HS-5 (cell line): ENCODE measurements at regions not wholly inside any gene's neighbourhood (a gene's known extent, or its start where the extent isn't known, plus 50 kb on each side); places are given as distances from the start of the nearest gene placed in this dataset.
A peak's percentile ranks its signal among the peaks of the same experiment; 100 is the strongest.
"Not testable (repeated sequence)": the region's sequence is repeated elsewhere in the genome, so short reads cannot be mapped to it uniquely, and the experiment has no call there.

ENCODE experiments used
- DNase-seq: peaks from one replicate; pipeline ENCODE4 v3.0.0-alpha.2; 2012; ENCODE audit warnings: low read depth

GRCh38 chr5:135157421-135158313, 123.6 kb upstream of the PITX1 start:
- no peak for DNase-seq

- no peak for DNase-seq
These were observed 122.8 kb upstream of the PITX1 start for GRCh38 chr5:135156715-135157404.

GRCh38 chr5:135156337-135156714, 122.3 kb upstream of the PITX1 start:
- DNase-seq, result no peak

- no peak for DNase-seq
These were observed 121.7 kb upstream of the PITX1 start for GRCh38 chr5:135155616-135156214.

DNA sequence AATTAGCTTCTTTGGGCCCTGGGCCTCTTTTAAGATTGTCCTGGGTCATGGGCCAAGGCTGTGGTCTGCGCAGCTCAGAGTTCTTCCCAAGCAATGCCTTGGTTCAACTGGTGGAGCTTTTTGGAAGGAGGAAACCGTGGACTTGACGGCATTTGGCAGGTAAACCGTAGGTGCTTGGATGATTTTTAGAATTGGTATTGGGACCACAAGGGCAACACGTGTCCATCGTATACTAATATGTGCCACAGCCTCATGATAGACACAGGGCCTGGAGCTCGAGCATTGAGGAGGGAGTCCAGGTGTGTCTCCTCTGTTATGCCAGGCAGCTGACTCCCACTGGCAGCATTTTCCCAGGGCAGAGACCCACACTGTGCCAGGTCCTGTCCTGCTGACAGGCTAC, 120.9 kb upstream of the PITX1 start:
- no peak for DNase-seq

DNA sequence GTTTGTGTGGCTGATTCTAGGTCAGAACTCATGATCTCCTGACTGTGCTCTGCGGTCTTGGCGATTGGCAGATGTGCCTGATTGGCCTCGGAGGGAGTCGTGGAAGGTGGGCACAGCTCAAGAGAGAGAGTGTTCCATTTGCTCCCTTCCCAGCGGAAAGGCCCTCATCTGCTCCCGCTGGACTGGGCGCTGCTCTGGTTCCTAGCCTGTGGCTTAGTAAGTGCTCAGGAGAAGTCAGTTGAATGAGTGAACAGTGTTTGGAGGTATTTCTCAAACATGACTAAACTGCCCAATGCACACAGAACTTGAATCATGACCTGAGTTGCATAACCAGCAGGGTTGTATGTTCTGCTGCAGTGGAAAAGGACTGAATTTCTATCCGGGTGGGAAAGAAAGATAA, 120.2 kb upstream of the PITX1 start:
- DNase-seq, result no peak

DNA sequence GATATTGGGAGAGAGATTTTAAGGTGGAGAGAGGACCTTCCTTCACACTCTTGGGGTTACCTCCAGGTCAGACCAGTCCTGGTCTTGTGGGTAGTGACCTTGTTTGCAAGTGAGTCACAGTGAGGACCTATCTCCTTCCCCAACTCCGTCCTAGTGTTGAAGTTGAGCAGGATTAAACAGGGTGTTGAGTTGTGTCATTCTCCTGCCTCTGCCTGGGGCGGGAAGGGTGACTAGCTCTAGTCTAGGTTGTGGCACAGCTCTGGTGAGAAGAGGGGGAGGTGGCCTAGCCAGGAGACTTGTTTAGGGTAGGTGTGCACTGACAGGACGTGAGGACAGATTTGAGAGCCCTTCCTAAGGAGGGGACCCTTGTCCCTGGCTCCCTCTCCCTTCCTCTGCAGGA, 119.6 kb upstream of the PITX1 start:
- no peak for DNase-seq

- DNase-seq, result no peak
These were observed 119.2 kb upstream of the PITX1 start for GRCh38 chr5:135153259-135153658.

DNA sequence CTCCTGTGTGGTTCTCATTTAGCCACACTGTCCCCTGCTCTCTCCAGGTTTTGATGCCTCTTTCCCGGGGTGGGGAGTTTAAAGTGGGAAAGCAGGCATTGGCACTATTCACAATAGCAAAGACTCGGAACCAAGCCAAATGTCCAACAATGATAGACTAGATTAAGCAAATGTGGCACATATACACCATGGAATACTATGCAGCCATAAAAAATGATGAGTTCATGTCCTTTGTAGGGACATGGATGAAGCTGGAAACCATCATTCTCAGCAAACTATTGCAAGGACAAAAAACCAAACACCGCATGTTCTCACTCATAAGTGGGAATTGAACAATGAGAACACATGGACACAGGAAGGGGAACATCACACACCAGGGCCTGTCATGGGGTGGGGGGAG, 117.6 kb upstream of the PITX1 start:
- DNase-seq, result not testable (repeated sequence)

GRCh38 chr5:135151256-135151655, 117.2 kb upstream of the PITX1 start:
- no peak for DNase-seq

DNA sequence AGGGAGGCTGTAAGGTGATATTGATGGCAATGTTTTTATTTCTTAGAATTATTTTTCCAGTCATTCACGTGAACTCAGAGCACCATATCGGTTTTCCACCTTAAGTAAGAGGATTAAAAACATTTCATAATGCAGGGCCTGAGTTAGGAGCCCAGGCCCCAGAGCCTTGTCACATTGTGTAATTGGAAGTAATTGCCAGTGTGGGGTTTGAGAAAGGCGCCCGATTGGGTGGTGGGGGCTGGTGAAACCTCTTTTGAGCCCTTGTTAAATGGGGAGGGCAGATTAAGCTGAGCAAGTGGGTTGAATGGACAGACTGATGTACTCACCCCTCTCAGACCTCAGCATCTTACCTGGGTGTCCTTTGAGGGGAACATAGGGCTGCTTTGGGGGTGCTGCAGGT, 116.7 kb upstream of the PITX1 start:
- DNase-seq, result no peak

GRCh38 chr5:135149956-135150723, 116.1 kb upstream of the PITX1 start:
- no peak for DNase-seq

DNA sequence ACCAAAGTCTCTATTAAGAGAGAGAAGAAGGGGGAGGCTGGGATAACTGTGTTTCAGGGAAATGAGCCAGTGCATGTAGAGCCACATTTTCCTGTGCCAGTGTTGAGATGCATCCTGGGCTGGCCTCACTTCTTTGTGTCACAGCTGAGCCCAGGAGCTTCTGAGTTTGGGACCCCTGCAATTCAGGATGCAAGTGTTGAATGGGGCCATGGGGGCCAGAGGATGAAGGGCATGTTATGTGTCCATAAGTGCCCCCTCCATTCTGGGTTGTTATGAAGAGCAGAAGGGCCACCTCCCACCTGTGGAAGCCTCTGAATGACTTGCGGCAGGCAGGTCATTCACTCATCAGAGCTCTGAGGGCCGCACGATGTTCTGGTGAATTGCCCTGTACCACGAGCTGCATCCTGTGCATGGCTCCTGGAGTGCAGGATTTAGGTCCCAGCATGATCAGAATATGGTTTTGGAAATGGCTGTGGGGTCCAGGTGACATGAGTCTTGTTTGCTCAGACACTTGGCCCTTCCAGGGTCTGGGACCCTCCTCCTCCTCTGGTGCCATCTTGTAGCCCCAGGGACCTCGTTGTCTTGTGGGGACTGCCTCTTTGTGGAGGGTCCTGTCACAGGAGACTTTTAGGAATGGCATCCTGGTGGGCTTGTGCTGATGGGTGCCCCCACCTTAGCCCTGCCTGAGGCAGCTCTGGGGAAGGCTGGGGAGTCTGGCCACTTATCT, 115.4 kb upstream of the PITX1 start:
- no peak for DNase-seq

GRCh38 chr5:135147294-135148090, 113.5 kb upstream of the PITX1 start:
- no peak for DNase-seq

DNA sequence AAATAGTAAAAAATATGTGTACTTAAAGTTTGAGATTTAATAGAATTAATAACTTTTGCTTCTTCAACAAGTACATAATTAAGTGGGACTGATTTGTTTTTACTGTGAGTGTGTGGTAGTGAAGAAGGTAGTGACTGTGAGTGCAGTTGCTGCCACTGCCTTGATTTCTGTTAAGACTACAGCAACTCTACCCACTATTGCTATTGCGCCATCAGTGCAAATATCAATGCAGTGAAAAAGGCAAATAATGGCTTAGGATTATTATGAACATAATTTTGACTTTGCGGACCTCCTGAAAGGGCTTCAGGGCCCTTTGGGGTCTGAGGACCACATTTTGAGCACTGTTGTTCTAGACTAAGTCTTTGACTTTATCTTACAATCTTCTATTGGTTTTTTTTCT, 112.0 kb upstream of the PITX1 start:
- DNase-seq, result no peak

DNA sequence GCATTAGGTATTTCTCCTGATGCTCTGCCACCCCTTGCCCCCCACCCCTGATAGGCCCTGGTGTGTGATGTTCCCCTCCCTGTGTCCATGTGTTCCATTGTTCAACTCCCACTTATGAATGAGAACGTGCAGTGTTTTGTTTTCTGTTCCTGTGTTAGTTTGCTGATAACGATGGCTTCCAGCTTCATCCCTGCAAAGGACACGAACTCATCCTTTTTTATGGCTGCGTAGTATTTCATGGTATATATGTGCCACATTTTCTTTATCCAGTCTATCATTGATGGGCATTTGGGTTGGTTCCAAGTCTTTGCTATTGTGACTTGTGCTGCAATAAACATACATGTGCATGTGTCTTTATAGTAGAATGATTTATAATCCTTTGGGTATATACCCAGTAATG, 109.7 kb upstream of the PITX1 start:
- not testable (repeated sequence) for DNase-seq

DNA sequence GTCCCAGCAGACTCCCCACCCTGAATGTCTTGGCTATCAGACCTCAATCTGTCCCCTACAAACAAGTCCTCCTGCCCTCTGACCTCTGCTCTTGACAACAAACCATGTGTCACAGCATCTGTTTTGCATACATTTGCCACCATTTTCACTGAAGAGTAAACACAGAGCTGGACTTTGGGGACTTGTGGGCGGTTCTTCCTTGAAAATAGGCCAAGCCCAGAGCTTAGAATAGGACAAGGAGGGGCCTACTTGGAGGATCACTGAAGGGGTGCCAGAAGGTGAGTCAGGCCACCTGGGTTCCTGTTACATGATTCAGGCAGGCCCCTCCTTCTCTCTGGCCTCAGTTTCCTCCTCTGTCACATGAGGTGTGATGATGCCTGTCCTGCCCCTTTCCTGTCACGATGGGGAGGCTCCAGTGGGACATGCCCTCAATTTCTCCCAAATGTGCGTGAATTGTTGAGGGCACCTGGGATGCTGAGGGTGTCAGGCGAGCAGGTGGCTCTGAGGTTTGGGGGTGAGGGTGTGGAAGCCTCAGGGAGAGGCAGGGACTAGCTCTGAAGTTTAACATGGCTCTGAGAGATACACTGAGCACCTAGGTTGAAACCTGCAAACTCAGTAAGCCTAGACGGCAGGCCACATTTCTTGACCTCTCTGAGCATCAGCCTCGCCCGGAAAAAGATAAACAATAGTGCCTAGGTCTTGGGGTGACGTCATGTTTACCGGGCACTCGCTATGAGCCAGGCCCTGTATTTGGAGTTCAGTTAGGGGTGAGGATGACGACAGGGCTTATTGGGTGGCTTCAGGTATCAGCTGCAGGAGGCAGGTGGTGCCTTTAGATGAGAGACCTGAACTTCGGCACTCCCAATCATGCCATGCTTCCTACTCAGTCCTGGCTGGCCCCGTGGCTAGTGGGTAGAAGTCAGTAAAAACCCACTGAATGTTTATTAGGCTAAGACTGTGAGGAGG, 107.6 kb upstream of the PITX1 start:
- peak; percentile 50 for DNase-seq

DNA sequence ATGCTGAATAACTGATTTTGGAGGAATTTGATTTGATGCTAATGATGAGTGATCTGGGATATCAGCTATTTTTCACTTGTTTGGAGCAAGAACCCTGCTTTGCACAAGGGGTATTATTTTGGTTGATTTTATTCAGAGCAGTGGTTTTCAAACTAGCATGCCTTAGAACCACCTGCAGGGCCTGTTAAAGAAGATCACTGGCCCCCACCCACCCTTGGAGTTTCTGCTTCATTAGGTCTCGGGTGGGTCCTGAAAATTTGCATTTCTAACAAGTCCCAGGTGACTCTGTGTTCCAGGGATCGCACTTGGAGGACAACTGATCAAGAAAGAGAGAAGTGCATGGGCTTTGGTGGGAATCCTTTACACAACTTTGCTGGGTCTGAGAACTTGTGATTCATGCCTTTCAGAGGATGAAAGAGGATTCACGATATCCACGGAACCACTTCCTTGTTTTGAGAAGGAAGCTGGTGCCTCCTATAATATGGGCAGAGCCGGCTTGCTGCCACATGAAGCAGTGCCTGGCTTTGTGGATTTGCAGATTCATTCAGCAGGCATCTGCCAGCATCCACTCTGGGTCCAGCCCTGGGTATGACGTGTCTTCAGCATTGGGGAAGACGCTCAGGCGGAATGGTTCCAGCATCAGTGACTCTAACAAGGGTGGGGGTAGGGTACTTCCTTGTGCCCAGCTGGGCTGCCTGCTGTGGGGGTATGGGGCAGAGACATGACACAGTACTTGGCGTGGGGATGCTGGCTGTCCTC, 106.6 kb upstream of the PITX1 start:
- peak; percentile 96 for DNase-seq
